GM12872 (cell line): ENCODE measurements at regions not wholly inside any gene's neighbourhood (a gene's known extent, or its start where the extent isn't known, plus 50 kb on each side); places are given as distances from the start of the nearest gene placed in this dataset.

Source experiments
- TF ChIP-seq, protein P1 (sequence below): IDR thresholded peaks from 3 replicates; pipeline ENCODE4 v1.5.1; 2011; ENCODE audit warnings: low read depth, mild to moderate bottlenecking, low read length, moderate library complexity; ENCODE audit not compliant: insufficient read depth

DNA sequence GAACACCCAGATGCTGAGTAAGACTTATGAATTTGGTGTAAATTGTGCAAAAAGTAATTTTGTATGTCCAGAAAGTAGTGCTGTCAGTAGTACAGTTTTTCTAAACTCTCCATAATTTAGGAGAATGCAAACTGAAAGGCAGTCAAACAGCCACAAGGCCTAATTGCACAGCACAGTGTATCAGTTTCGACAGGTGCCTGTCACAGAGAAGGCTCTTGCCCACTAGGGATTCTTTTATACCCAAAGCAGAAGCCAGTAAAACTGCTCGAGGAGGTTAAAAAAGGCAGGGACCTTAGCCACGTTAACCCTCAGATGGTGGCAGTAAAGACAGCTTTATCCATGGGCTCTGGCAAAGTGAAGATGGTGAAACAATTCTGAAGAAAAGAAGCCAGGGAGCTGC is 69.4 kb upstream of the GATB start:
- TF ChIP-seq, protein P1, sequence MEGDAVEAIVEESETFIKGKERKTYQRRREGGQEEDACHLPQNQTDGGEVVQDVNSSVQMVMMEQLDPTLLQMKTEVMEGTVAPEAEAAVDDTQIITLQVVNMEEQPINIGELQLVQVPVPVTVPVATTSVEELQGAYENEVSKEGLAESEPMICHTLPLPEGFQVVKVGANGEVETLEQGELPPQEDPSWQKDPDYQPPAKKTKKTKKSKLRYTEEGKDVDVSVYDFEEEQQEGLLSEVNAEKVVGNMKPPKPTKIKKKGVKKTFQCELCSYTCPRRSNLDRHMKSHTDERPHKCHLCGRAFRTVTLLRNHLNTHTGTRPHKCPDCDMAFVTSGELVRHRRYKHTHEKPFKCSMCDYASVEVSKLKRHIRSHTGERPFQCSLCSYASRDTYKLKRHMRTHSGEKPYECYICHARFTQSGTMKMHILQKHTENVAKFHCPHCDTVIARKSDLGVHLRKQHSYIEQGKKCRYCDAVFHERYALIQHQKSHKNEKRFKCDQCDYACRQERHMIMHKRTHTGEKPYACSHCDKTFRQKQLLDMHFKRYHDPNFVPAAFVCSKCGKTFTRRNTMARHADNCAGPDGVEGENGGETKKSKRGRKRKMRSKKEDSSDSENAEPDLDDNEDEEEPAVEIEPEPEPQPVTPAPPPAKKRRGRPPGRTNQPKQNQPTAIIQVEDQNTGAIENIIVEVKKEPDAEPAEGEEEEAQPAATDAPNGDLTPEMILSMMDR: no peak

DNA sequence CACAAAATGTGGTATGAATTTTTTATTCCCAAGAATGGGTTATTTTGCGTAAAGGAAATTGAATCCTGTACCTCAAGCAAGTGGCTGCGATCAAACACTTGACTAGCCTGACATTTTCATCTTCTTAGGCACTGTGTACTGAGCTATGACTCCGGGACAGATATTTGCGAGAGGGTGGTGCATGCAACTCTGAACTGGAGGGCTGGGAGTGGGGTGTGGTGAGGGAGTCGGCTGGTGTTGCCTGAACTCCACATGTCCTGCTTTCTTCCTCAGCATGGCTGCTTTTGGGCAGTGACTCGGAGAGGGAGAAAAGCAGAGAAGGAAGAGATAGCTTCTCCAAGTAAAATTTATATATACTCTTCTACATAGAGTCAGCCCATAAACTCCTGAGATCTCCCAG is 68.5 kb upstream of the GATB start:
- TF ChIP-seq, protein P1: no peak

DNA sequence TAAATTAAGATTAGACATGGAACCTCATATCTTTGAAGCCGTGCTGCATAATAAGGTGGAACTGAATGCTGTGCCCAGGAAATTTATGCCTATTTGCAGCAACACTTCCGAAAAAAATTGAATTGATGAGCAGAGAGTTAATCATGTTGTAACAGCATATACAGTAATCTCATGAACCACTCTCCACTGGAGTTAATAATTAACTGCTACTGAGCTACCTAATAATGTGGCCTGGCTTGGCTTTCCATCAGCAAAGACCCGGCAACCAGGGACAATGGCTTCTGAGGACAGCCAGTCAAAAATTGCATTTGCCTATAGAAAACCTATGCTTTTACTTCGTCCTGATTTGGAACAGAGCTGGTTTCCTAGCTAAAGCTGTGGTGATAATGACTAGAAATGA is 63.8 kb upstream of the GATB start:
- TF ChIP-seq, protein P1: no peak

DNA sequence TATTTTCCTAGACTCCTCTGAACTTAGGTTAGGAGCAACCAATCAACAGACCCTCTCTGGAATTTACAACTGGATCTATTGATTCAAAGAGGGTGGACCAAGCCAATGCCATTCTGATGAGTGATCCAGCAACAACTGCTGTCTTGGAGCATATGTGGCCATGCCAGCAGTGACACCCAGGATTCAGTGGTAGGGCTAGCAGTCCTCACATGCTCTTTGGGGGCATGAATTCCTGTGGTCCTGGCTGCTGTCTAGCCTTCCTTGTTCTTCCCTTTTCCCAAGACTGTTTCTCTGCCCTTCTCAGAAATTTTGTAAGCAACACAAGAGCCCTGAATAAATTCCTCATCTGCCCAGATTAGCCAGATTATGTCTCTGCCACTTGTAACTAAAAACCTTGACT is 61.5 kb upstream of the GATB start:
- TF ChIP-seq, protein P1: no peak

DNA sequence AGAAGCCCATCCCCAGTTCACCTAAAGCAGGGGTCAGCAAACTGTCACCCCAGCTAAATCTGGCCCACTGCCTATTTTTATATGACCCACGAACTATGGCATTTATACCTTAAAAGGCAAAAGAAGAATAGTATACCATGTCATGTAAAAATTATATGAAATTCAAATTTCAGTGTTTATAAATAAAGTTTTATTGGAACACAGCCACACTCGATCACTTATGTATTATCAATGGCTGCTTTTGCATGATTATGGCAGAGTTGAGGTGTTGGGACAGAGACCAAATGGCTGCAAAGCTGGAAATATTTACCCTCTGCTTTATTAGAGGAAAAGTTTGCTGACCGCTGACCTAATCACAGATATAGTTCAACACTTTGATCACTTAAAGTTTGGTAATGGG is 59.2 kb upstream of the GATB start:
- TF ChIP-seq, protein P1: no peak

DNA sequence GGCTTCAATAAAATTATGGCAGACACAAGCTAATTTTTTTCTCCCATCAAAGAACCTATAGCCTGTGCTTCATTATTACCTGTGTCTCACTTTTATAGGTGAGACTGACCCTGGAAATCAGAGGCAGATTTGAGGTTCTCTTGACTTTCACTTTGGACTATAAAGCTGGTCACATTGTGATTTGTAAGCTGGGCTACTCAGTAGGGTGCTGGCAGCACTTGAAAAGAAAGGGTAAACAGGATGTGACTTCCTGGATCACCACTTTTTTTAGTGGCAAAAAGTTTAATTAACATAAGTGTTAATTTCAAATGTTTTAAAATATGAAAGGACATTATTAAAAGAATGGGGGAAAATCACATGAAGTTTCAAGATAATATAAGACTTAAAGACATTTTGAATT is 50.6 kb upstream of the GATB start:
- TF ChIP-seq, protein P1: no peak
